ENCODE measurements at regions not wholly inside any gene's neighbourhood (a gene's known extent, or its start where the extent isn't known, plus 50 kb on each side); places are given as distances from the start of the nearest gene placed in this dataset.

DNA sequence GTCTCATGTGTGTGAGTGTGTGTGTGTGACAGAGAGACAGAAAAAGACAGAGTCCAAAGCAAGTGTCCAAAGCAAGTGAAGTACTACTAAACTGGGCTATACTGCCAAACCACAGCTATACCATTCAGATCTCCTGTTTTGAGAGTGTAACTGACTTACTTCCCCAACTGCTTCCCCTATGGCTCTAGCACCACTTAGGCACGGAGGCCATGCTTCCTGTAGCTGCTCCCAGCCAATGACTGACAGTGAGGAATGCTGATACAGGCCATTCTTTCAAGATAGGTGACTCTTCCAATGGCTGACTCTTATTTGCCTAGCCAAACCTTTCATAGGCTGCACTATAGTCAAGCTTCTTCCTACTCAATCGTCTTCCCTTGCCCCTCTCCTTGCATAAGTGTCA is 393.2 kb downstream of the BCAT1 start:
- peak in 1 of 4 experiments; percentile 22 for DNase-seq

DNA sequence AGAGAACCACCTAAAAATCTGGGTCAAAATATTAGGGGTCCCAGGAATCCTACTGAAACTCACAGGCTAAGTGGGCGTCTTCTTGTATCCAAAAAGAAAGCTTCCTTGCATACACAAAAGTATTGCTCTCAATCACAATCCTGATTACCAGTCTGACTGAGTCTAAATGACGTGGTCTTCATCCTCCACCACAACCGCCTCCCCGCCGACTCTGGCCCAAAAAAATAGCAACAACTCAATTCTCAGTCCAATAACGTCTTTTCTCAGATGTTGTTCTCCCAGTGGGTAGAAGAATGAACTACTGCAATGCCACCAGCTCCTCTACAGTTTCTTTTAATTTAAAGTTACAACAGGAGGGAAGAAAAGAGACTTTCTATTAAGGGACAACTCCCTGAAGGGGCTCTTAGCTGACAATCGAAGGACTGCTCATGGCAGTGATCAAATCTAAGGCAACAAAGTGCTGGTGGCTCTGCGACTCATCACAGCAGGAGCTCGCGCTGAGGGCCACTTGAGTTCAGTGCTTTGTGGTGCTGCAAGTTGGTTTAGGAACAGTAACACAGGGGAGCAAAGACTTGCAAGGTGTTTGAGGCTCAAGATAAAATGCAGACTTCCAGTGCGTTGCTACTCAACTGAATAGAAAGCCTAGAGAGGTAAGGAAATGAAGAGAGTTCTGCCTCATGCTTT is 394.1 kb downstream of the BCAT1 start:
- no peak for DNase-seq

DNA sequence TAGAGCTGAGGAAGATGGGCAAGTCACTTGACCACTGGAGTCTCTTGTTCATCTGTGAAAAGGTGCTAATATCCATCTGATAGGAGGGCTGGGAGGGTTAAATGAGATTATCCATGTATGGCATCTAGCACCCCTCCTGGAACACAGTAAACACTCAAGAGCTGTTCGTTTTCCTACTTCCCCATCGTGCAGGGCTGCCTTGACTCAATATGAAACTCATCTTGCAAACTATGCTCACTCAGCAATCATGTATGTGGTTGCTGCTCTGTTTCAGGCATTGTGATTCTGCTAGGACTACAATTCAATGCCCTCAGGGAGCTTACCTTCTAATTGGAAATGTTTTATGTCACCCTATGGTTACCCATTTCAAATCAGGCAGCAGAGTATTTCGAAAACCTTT is 395.6 kb downstream of the BCAT1 start:
- no peak for DNase-seq

DNA sequence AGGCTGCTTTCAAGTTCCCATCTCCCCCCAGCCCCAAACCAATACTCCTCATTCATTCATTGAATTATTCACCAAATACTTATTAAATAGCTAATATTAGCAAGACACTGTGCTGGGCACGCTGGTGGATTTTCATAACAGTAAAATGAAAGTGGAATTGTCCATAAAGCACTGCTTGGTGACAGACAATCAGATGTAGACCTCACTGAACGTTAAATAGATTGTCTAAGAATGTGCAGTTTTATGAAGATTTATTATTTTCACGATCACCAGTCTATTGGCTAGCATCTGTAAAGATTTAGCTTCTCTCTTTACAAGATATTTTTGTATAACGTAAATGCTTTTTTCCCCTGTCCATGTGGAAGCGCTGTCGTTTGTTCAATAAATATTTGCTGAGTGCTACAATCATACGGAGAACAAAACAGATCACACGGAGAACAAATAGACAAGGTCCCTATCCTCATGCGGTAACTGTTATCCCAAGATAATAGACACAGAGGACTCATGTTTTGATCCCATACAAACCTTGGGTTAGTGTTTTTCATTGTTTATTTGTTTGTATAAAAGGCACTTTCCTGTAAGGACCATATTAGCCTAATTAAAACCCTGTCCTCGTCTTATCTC is 397.6 kb downstream of the BCAT1 start:
- DNase-seq, result no peak

DNA sequence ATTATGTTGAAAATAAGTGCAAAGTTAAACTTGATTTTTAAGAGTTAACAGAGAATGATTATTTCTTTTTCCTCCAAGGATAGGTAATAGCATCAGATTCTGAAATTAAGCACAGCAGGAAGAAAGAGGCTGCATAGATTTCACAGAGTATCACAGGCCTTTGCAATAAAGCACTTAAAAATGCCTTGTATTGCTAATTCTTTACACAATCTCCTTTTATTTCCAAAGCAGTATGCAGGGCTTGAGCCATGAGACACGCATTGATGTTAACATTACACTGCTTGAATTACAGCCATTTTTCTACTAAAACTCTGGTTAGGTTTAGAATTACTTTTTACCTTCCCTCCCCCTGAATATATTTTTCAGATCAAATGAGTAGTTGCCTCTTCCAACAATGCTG is 398.3 kb downstream of the BCAT1 start:
- DNase-seq, result no peak

DNA sequence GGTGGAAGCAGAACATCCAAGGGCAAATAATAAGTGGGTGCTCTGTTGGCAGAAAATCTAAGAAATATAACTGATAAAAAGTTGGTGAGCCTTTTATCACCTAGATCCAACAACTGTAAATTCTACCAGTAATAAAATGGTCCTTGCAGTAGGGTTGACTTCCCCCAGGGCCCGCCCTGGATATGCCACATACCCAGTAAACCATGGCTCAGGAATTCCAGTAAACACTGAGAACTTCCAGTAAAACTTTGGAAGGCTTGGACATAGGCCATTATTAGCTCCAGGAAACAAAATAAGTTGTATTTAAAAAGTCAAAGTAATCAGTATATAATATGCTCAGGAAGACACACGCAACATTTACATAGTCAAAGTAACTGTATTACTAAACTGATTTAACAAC is 402.2 kb downstream of the BCAT1 start:
- DNase-seq, result no peak

DNA sequence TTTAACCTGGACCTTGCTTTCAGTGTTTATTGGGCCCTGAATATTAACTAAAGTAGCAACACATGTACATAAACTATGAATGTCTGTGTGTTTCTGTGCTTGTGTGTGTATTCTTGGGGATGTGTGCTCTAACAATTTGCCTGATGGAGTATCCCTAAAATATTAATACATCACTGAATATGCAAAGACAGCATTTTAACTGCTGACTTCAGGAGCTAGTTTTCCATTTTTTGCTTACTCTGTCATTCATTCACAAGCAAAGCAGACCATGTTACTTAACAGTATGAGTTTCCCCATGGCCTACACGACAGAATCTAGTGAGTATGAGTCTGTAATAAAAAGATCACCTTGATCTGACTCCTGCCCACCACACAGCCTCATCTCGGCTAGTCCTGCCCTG is 402.8 kb downstream of the BCAT1 start:
- DNase-seq, result no peak

DNA sequence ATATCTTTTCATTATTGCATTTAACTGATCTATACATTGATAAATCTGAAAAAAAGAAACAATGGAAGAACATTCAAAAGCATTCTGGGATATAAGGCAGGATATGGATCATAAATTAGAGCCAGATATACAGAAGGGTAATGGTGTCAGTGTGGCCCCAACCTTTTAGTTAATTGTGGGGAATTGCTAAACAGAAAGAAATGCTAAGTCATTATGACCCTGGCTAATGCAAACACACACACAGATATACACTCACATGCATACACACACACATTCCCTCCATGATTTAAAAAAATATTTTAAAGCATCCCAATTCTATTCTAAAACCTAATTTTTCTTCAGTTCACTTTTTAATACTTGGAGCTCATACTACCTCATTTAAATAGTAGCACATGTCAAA is 404.5 kb downstream of the BCAT1 start:
- no peak for DNase-seq

DNA sequence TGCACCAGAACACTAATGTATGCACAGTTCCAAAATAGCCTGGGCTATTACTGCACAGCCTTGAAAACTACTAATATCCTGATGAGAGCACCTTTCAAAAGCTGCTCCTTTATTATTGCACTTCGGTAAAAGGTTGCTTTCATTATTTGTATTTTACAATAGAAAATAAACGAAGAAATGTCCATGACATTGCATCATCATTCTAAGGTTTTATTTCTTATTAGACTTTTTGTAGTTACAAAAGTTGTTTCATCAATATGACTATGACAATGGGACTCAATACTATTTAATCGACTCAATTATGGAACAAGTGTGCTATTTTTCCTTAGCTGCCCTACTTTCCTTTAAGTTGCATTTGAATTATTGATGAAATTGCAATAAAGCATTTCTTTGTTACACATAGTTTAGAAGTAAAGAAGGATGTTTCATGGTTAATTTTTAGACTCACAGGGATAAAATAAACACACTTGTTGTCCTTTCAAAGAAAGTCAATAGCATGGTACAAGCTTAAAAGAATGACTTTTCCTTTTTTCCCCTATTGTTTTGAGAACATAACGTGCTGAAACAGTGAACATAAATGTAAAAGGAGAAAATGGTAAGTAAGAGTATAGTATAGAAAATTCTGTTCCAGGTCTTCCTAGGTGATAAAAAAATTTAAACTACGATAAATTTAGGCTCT is 407.6 kb downstream of the BCAT1 start:
- DNase-seq, result no peak

DNA sequence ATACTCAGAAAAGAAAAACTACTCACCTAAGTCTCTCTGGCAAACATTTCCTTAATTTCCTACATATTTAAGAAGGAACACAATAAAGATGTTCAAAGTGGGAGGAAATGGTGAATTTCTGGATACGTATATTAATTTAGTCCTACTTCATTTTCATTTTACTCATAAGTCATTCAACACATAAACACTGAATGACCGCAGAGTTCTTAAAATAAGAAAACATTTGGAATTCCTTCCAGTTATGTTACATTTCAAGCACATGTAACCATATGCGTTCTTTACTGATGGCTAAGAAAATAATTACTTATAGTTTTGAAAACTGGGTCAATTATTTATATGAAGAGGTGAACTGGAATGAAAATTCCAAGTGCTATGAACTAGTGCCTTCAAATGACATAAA is 409.3 kb downstream of the BCAT1 start:
- DNase-seq, result no peak

DNA sequence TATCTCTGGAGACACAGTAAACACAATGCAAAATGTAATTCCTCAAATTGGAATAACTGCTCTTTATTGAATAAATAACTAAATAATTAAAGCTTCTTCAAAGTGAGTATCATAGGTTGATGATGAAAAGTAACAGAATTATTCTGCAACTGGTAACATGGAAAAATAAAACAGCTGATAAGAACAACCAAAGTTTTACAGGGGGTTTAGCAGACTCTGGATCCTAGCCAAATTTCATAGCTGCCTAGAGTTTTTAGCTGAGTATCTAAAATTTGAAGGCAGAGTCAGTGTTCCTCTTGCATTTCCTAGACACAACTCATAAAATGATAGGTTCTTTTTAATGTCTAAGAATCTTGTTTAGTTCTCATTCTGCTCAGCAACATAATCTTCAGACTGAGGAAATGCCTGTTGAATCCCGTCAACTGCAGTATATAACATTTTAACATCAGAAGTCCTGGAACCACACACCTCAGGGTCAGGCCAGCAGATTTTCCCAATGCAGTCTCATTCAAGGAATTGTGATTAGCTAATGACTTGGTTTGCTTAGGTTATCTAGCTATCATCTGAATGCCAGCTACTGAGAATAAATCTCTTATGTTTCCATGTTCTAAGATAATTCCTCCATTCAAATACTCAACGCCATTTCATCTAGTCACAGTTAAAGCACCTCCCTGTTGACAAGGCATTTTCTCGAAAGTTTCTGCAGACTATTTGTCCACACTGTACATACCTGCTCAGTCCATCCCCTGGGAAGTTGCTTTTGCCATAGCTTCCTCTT is 411.6 kb downstream of the BCAT1 start:
- DNase-seq, result no peak

DNA sequence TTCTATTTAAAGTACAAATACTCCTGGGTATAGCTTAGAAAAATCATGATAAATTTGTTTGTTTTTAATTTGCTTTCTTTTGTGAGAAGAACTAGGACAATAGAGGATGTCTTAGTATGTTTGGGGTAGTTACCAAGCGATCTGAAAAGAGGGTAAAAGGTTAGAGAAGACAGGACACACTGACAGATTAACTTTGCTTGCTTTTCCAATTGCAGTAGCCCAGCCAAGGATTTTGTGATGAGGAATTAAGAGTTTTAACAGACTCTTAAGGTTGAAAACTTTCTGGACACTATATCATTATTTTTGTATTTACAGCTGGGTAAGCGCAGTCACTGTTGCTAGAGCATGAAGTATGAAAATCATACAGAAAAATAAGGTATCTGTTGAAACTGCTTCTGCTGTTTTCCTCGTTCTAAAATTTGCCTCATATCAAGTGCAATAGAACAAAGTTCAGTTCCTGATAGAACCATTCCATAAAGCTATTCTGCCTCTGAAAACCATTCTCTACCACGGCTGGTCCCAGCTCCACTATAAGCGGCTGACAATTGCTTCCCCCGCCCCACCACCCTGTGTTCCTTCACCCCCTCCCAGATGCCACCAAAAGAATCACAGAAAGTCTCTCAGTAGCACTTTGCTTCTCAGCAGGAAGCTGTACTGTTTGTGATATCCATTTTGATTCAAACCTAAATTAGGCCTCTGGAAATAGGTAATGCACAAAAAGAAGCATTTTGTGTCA is 413.4 kb downstream of the BCAT1 start:
- DNase-seq, result no peak

DNA sequence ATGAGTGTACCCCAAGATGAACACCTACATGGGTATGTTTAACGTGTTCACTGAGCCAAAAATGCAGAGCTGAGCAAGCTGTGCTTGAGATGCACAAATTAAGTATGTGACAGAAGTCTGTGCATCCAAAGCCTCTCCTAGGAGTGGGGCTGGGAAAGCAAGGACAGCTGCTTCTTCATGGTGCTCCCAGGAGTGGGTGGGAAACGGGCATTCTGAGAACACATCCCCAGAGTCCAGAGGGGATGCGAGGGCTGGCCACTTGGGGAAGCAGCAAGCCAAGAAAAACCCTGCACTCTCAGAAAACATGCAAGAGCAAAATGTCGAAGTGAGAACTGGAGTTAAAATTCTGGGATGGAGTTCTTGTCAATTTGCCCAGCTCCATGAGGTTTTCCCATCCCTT is 414.3 kb downstream of the BCAT1 start:
- DNase-seq, result no peak

DNA sequence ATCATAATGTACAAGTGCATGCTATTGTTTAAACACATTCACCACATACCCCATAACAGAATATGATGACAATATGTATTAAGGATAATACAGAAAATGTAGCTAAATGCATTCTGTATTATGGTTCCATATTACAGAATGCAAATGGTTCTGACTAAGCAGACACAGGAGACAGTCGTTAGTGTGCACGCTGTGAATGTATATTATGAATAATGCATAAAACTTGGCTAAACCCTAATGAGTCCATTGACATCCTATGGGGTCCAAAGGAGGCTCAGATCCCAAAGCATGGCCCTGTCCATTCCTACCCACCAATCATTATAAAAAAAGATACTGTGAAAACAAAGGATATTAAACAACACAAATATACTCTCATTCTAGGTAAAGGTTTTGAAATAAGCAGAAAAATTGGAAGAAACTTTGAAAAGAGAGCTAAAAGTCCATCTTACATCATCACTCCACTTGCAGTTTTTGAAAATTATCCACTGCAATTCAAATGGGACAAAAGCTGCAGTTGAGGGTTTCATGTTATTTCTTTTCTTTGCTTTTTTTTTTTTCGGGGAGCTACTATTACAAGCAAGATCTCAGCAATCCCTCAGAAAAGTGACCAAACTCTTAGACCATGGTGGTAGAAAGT is 415.1 kb downstream of the BCAT1 start:
- no peak for DNase-seq

DNA sequence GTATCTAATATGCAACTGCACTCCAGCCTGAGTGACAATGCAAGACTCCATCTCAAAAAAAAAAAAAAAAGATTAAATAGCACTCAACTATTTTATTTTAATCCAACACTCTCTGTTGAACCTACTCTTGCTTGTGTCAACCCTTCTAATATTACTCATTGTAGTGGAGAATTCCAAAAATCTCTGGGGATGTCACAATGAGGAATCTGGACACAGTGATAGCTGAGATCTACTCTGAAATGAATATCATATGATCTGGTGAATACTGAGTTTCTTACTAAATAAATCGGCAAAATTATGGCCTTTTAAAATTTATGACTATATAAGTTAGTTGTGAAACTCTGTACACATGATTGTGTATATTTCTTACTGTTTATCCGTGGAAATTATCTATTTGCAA is 418.2 kb downstream of the BCAT1 start:
- DNase-seq, result no peak

DNA sequence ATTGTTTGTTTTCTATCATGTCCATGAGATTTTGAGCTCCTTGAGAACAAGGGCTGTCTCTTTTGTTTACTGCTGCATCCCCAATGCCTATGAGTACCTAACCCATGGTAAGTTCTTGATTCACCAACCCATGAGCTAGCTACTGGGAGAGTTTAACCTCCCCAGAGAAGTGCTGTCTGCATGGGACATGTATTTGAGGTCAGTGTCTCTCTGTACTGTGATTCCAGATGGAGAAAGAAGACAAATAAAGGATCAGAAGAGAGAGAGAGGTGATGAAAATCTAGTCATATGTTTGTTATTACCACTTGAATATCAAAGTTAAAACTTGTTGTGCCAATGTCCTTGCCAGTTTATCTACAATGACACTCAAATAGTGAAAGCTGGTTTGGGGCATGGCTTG is 421.8 kb downstream of the BCAT1 start:
- no peak for DNase-seq

DNA sequence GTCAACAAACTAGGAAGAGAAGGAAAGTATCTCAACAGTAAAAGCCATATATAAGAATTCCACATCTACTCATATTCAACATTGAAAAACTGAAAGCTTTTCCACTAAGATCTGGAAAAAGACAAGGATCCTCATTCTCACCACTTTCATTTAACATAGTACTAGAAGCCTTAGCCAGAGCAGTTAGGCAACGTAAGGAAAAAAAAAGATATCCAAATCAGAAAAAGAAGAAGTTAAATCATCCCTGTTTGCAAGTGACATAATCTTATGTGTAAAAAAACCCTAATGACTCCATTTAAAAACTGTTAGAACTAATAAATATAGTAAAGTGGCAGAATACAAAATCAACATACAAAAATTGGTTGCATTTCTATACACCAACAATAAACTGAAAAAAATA is 426.2 kb downstream of the BCAT1 start:
- peak in 2 of 4 experiments; percentile 16 to 18 for DNase-seq

DNA sequence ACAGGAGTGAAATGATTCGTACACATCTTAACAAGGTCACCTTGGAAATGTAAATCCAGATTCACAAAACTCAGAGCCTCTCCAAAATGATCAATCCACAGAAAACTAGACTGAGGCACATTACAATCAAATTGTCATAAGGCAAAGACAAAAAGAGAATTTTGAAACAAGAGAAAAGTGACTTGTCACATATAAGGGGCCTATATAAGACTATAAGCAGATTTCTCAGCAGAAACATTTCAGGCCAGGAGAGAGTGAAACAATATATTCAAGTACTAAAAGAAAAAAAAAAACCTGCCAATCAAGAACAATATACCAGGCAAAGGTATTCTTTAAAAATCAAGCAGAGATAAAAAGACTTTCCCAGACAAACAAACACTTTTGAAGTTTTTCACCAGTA is 429.1 kb downstream of the BCAT1 start:
- no peak for DNase-seq

DNA sequence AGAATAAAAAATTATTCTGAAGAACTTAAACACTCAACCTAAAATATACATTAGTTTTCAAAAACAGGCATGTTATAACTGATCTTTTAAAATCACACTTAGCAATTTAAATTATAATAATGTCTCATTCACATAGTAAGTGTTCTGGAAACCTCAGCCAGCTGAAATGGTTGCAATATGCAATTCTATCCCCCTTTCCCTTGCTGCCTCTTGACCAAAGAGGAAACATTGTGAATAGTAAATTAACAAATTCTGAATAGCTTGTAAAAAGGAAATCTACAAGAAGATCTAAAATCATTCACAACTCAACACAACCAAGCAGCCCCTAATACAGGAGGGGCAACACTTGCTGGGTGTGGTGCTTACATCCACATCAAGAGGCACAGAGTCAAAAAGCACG is 431.9 kb downstream of the BCAT1 start:
- no peak for DNase-seq

DNA sequence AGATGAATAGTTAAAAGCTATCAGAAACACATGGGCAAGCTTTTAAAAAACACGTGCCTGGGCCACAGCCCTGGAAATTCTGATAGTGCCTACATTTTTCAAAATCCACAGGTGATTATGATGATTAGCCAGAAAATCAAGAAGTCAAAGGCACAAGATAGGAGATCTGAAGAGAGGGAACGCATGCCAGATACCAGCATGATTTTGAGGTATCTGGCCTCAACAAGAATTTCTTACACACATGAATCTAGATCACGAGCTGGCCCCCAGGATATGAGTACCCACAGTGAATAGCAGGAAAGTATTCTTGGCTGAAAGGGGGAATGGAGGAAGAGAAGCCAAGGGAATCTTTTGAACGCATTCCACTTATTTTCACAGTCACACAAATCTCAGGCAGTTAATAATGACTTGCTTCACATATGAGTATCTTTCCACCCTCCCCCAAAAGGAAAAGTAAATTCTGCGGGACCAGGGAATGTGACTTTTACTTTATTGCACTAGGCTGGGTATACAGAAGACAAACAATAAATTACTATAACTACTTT is 438.2 kb downstream of the BCAT1 start:
- no peak for DNase-seq

DNA sequence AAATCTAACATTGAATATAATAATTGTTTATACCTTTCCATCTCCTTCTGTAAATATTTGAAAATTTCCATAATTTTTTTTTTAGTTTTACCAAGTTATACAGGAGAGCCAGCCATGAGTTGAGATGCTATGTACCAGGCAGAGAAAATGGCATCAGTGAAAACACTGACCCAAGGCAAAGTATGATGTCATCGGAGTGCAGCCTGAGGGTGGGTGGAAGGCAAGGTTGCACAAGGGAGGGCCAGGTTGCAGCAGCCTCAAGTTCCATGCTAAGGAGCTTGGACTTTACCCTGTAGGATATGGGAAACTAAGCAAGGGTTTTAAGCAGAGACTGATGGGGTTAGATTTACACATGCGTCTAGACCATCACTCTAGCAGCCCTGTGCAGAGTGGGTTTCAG is 441.1 kb downstream of the BCAT1 start:
- DNase-seq, result peak; percentile 3 to 34 (median 28)

All from suppressor macrophage (primary cell).